H9 (cell line): ENCODE measurements at regions not wholly inside any gene's neighbourhood (a gene's known extent, or its start where the extent isn't known, plus 50 kb on each side); places are given as distances from the start of the nearest gene placed in this dataset.

Experiments used
- DNase-seq: peaks from one replicate; pipeline ENCODE4 v3.0.0-alpha.2; 2017
- H2AFZ ChIP-seq: one replicate; pipeline ENCODE4 v1.6.1; 2013; ENCODE audit warnings: mild to moderate bottlenecking, low read length, control low read depth, moderate library complexity
- H2AK5ac ChIP-seq: 2 replicates; pipeline ENCODE4 v1.6.1; 2013; ENCODE audit warnings: low read length, control low read depth, mixed read lengths; ENCODE audit not compliant: insufficient read length
- H2BK120ac ChIP-seq: one replicate; pipeline ENCODE4 v1.6.1; 2013; ENCODE audit warnings: low read depth, mild to moderate bottlenecking, low read length, control low read depth, inconsistent platforms; ENCODE audit not compliant: poor library complexity, severe bottlenecking
- H2BK12ac ChIP-seq: 2 replicates; pipeline ENCODE4 v1.6.1; 2013; ENCODE audit warnings: low read length, control low read depth, mixed read lengths, low read depth; ENCODE audit not compliant: insufficient read length
- H2BK15ac ChIP-seq: 2 replicates; pipeline ENCODE4 v1.6.1; 2013; ENCODE audit warnings: low read depth, low read length, control low read depth
- H2BK20ac ChIP-seq: one replicate; pipeline ENCODE4 v1.6.1; 2013; ENCODE audit warnings: low read depth, mild to moderate bottlenecking, low read length, control low read depth, inconsistent platforms; ENCODE audit not compliant: poor library complexity, severe bottlenecking
- H2BK5ac ChIP-seq: 2 replicates; pipeline ENCODE4 v1.6.1; 2013; ENCODE audit warnings: low read length, control low read depth, mixed read lengths; ENCODE audit not compliant: insufficient read length
- H3K14ac ChIP-seq: 2 replicates; pipeline ENCODE4 v1.6.1; 2013; ENCODE audit warnings: low read length, control low read depth; ENCODE audit not compliant: insufficient read depth
- H3K18ac ChIP-seq: 2 replicates; pipeline ENCODE4 v1.6.1; 2013; ENCODE audit warnings: low read depth, mild to moderate bottlenecking, mixed read lengths, low read length, control low read depth; ENCODE audit not compliant: insufficient read length
- H3K23ac ChIP-seq: 2 replicates; pipeline ENCODE4 v1.6.1; 2013; ENCODE audit warnings: low read length, control low read depth, mixed read lengths, low read depth; ENCODE audit not compliant: insufficient read length
- H3K23me2 ChIP-seq: 2 replicates; pipeline ENCODE4 v1.6.1; 2013; ENCODE audit warnings: low read depth, mild to moderate bottlenecking, mixed read lengths, low read length, control low read depth; ENCODE audit not compliant: insufficient read length, poor library complexity, severe bottlenecking
- H3K27ac ChIP-seq: 2 replicates; pipeline ENCODE4 v1.5.1; 2013; ENCODE audit warnings: low read length, control low read depth, mixed read lengths, low read depth; ENCODE audit not compliant: insufficient read length
- H3K27me3 ChIP-seq: 2 replicates; pipeline ENCODE4 v1.6.1; 2013; ENCODE audit warnings: low read length, control low read depth, inconsistent platforms; ENCODE audit not compliant: insufficient read depth
- H3K4ac ChIP-seq: 2 replicates; pipeline ENCODE4 v1.6.1; 2013; ENCODE audit warnings: low read depth, mild to moderate bottlenecking, control low read depth, inconsistent platforms, low read length, moderate library complexity
- H3K4me1 ChIP-seq: 2 replicates; pipeline ENCODE4 v1.6.1; 2013; ENCODE audit warnings: low read length, control low read depth, inconsistent platforms; ENCODE audit not compliant: insufficient read depth
- H3K4me2 ChIP-seq: 2 replicates; pipeline ENCODE4 v1.6.1; 2013; ENCODE audit warnings: low read length, control low read depth, mixed read lengths; ENCODE audit not compliant: insufficient read length, insufficient read depth
- H3K56ac ChIP-seq: 2 replicates; pipeline ENCODE4 v1.6.1; 2013; ENCODE audit warnings: low read depth, mild to moderate bottlenecking, mixed read lengths, low read length, control low read depth; ENCODE audit not compliant: insufficient read length
- H3K79me1 ChIP-seq: 2 replicates; pipeline ENCODE4 v1.6.1; 2013; ENCODE audit warnings: low read depth, mild to moderate bottlenecking, moderate library complexity, low read length, control low read depth, inconsistent platforms; ENCODE audit not compliant: insufficient read depth, poor library complexity, severe bottlenecking
- H3K79me2 ChIP-seq: 2 replicates; pipeline ENCODE4 v1.6.1; 2013; ENCODE audit warnings: low read length, control low read depth, inconsistent platforms; ENCODE audit not compliant: insufficient read depth
- H3K9ac ChIP-seq: 2 replicates; pipeline ENCODE4 v1.6.1; 2013; ENCODE audit warnings: low read length, control low read depth, mixed read lengths; ENCODE audit not compliant: insufficient read length; ENCODE audit errors: extremely low read depth
- H3K9me3 ChIP-seq: one replicate; pipeline ENCODE4 v1.6.1; 2013; ENCODE audit warnings: low read depth, low read length, inconsistent platforms; ENCODE audit not compliant: control insufficient read depth
- H3T11ph ChIP-seq: one replicate; pipeline ENCODE4 v1.6.1; 2013; ENCODE audit warnings: mild to moderate bottlenecking, low read length, control low read depth, inconsistent platforms
- H4K20me1 ChIP-seq: one replicate; pipeline ENCODE4 v1.6.1; 2013; ENCODE audit not compliant: control insufficient read depth, insufficient read length, insufficient read depth
- H4K5ac ChIP-seq: 2 replicates; pipeline ENCODE4 v1.6.1; 2013; ENCODE audit warnings: low read depth, mild to moderate bottlenecking, mixed read lengths, low read length, control low read depth; ENCODE audit not compliant: insufficient read length
- H4K8ac ChIP-seq: replicated peaks from 2 replicates; pipeline ENCODE4 v1.6.1; 2013; ENCODE audit warnings: low read length, control low read depth, mixed read lengths, low read depth; ENCODE audit not compliant: insufficient read length
- H4K91ac ChIP-seq: 2 replicates; pipeline ENCODE4 v1.6.1; 2013; ENCODE audit warnings: low read depth, mild to moderate bottlenecking, moderate library complexity, mixed read lengths, low read length, control low read depth; ENCODE audit not compliant: insufficient read length
- H3K27ac Mint-ChIP-seq, 3 experiments: 2 replicates in 2 of 3; 3 replicates in 1 of 3; pipeline ENCODE4 v1.8.0; 2020 to 2021; ENCODE audit warnings: mixed read lengths in 3 of 3, mild to moderate bottlenecking in 1 of 3, moderate library complexity in 1 of 3
- H3K27me3 Mint-ChIP-seq: 2 replicates; pipeline ENCODE4 v1.8.0; 2021; ENCODE audit warnings: low read depth, mild to moderate bottlenecking, moderate library complexity, mixed read lengths
- H3K36me3 Mint-ChIP-seq, 3 experiments: 2 replicates in 2 of 3; 3 replicates in 1 of 3; pipeline ENCODE4 v1.8.0; 2020 to 2021; ENCODE audit warnings: low read depth in 3 of 3, mixed read lengths in 3 of 3; ENCODE audit not compliant: insufficient read depth in 1 of 3
- H3K4me1 Mint-ChIP-seq, 2 experiments: 2 replicates each; pipeline ENCODE4 v1.8.0; 2020; ENCODE audit warnings: mixed read lengths in 2 of 2
- H3K4me3 Mint-ChIP-seq, 2 experiments: 2 replicates in 1 of 2; 3 replicates in 1 of 2; pipeline ENCODE4 v1.8.0; 2020 to 2021; ENCODE audit warnings: mild to moderate bottlenecking in 2 of 2, mixed read lengths in 2 of 2, moderate library complexity in 1 of 2
- H3K9me3 Mint-ChIP-seq, 2 experiments: 2 replicates in 1 of 2; 3 replicates in 1 of 2; pipeline ENCODE4 v1.8.0; 2020; ENCODE audit warnings: mild to moderate bottlenecking in 2 of 2, mixed read lengths in 2 of 2, moderate library complexity in 1 of 2
- CTCF ChIP-seq: fragments of 200-600 bp; sonication (generic); conservative IDR thresholded peaks from 3 replicates; pipeline ENCODE4 v1.8.0; 2021; ENCODE audit warnings: antibody characterized with exemption, mild to moderate bottlenecking
- WGBS: extraction: QIAGEN DNeasy Blood & Tissue Kit; methylation state at CpG from one replicate; pipeline ENCODE4 v1.1.7; 2013; ENCODE audit warnings: missing lambda C conversion rate, low lambda C conversion rate, mixed read lengths; ENCODE audit not compliant: insufficient read length; ENCODE audit errors: extremely low coverage; 5-methylcytosine and 5-hydroxymethylcytosine counted together

DNA sequence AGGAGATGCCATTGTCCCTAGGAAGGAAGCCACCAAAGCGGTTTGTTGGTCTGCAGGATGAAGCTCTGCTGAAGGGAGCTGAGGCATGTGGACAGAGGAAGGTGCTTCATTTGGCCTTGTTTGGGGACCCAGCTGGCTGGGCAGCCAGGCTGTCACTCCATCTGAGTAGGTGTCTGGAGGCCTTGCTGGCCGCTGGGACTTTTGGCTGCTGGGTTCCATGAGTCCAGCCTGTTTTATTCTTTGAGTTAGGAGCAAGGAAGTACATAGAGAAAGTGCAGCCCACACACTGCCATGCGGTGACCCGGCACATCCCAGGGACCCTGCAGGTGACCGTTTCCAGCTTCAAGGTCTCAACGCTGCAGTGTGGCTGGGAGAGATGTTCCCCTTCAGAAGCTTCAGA lies 251.2 kb upstream of the IRX4 start:
- H3T11ph ChIP-seq = no peak overlapping the region
- H3K27me3 ChIP-seq = no peaks in the 10 kb centered on the region
- H2BK15ac ChIP-seq = no peak overlapping the region
- no peak overlapping the region for H2BK20ac ChIP-seq
- Mint-ChIP-seq H3K4me3 (no peak overlapping the region), H3K9me3 (no peaks in the 10 kb centered on the region), H3K36me3 (no peaks in the 10 kb centered on the region), H3K27ac (no peak overlapping the region), H3K27me3 (peaks cover 3% of the 10 kb centered on the region), H3K4me1 (peaks cover 0 to 4% of the 10 kb centered on the region in 2 experiments; a peak in 1 of 4 replicates)
- H4K91ac ChIP-seq = no peak overlapping the region
- no peak overlapping the region for H3K23ac ChIP-seq
- H3K9ac ChIP-seq = no peak overlapping the region
- no peaks in the 10 kb centered on the region for H3K79me2 ChIP-seq
- H3K18ac ChIP-seq = no peak overlapping the region
- no peak for TF ChIP-seq CTCF
- no peaks in the 10 kb centered on the region for H3K9me3 ChIP-seq
- no peak overlapping the region for H3K4me2 ChIP-seq
- no peak overlapping the region for H4K5ac ChIP-seq
- H2BK120ac ChIP-seq = no peak overlapping the region
- H3K23me2 ChIP-seq = no peaks in the 10 kb centered on the region
- H3K4me1 ChIP-seq = no peaks in the 10 kb centered on the region; the same call in 1 of the 2 replicates
- no peak overlapping the region for H3K4ac ChIP-seq
- H3K79me1 ChIP-seq = no peaks in the 10 kb centered on the region
- H2AFZ ChIP-seq = no peak overlapping the region
- H2BK5ac ChIP-seq = no peak overlapping the region
- no peak overlapping the region for H2BK12ac ChIP-seq
- no peak overlapping the region for H4K8ac ChIP-seq
- no peak overlapping the region for H3K56ac ChIP-seq
- no peaks in the 10 kb centered on the region for H4K20me1 ChIP-seq
- DNase-seq = peak; percentile 10
- H2AK5ac ChIP-seq = no peak overlapping the region
- H3K14ac ChIP-seq = no peak overlapping the region
- no CpG with 5 or more reads among the region's 6 CpGs for WGBS
- H3K27ac ChIP-seq = no peak overlapping the region
